ENCODE measurements at regions not wholly inside any gene's neighbourhood (a gene's known extent, or its start where the extent isn't known, plus 50 kb on each side); places are given as distances from the start of the nearest gene placed in this dataset.

GRCh38 chr15:66956672-66957430 is 108.6 kb upstream of the SMAD3 start:
- H3K9me3 Mint-ChIP-seq: no peaks in the 10 kb centered on the region
- no peak overlapping the region for H3K4me3 Mint-ChIP-seq
- no peaks in the 10 kb centered on the region for H3K36me3 Mint-ChIP-seq
- H3K27ac Mint-ChIP-seq: no peak overlapping the region
- peaks cover 28% of the 10 kb centered on the region for H3K27me3 Mint-ChIP-seq
- H3K4me1 Mint-ChIP-seq: peaks cover 35% of the 10 kb centered on the region
- ATAC-seq: no peak

- H3K27ac Mint-ChIP-seq: no peak overlapping the region
- no peaks in the 10 kb centered on the region for H3K36me3 Mint-ChIP-seq
- H3K9me3 Mint-ChIP-seq: no peaks in the 10 kb centered on the region
- no peak for ATAC-seq
- no peak overlapping the region for H3K4me3 Mint-ChIP-seq
- H3K4me1 Mint-ChIP-seq: peaks cover 29% of the 10 kb centered on the region
- peaks cover 25% of the 10 kb centered on the region for H3K27me3 Mint-ChIP-seq
Observed at GRCh38 chr15:66957431-66957720, 108.0 kb upstream of the SMAD3 start.

- ATAC-seq: no peak
- Mint-ChIP-seq H3K27ac (no peak overlapping the region), H3K36me3 (no peaks in the 10 kb centered on the region), H3K9me3 (no peaks in the 10 kb centered on the region), H3K4me3 (no peak overlapping the region), H3K4me1 (peaks cover 17% of the 10 kb centered on the region), H3K27me3 (peaks cover 8% of the 10 kb centered on the region)
Observed at GRCh38 chr15:66959066-66959465, 106.3 kb upstream of the SMAD3 start.

GRCh38 chr15:66959875-66960274 is 105.5 kb upstream of the SMAD3 start:
- no peaks in the 10 kb centered on the region for H3K9me3 Mint-ChIP-seq
- peaks cover 17% of the 10 kb centered on the region for H3K4me1 Mint-ChIP-seq
- H3K36me3 Mint-ChIP-seq: no peaks in the 10 kb centered on the region
- no peaks in the 10 kb centered on the region for H3K27me3 Mint-ChIP-seq
- H3K4me3 Mint-ChIP-seq: no peak overlapping the region
- H3K27ac Mint-ChIP-seq: no peak overlapping the region
- no peak for ATAC-seq

GRCh38 chr15:66960519-66960918 is 104.9 kb upstream of the SMAD3 start:
- Mint-ChIP-seq H3K9me3 (no peaks in the 10 kb centered on the region), H3K4me3 (no peak overlapping the region), H3K27ac (no peak overlapping the region), H3K27me3 (no peaks in the 10 kb centered on the region), H3K4me1 (peaks cover 17% of the 10 kb centered on the region), H3K36me3 (no peaks in the 10 kb centered on the region)
- no peak for ATAC-seq

GRCh38 chr15:66961407-66961884 is 104.0 kb upstream of the SMAD3 start:
- H3K9me3 Mint-ChIP-seq: no peaks in the 10 kb centered on the region
- H3K27ac Mint-ChIP-seq: no peak overlapping the region

GRCh38 chr15:66961901-66962300 is 103.5 kb upstream of the SMAD3 start:
- Mint-ChIP-seq H3K9me3 (no peaks in the 10 kb centered on the region), H3K27ac (no peak overlapping the region), H3K4me3 (no peak overlapping the region), H3K27me3 (no peaks in the 10 kb centered on the region), H3K4me1 (peaks cover 12% of the 10 kb centered on the region), H3K36me3 (no peaks in the 10 kb centered on the region)
- ATAC-seq: no peak

More at GRCh38 chr15:66961407-66961884, 104.0 kb upstream of the SMAD3 start:
- H3K27me3 Mint-ChIP-seq: no peaks in the 10 kb centered on the region
- no peak overlapping the region for H3K4me3 Mint-ChIP-seq
- H3K36me3 Mint-ChIP-seq: no peaks in the 10 kb centered on the region
- H3K4me1 Mint-ChIP-seq: peaks cover 12% of the 10 kb centered on the region
- ATAC-seq: no peak

GRCh38 chr15:66962522-66962921 is 102.9 kb upstream of the SMAD3 start:
- Mint-ChIP-seq H3K4me1 (peaks cover 8% of the 10 kb centered on the region), H3K27me3 (no peaks in the 10 kb centered on the region), H3K27ac (no peak overlapping the region), H3K9me3 (no peaks in the 10 kb centered on the region), H3K36me3 (no peaks in the 10 kb centered on the region), H3K4me3 (no peak overlapping the region)
- no peak for ATAC-seq

GRCh38 chr15:66963084-66963483 is 102.3 kb upstream of the SMAD3 start:
- ATAC-seq: no peak
- H3K4me1 Mint-ChIP-seq: peaks cover 6% of the 10 kb centered on the region
- no peaks in the 10 kb centered on the region for H3K36me3 Mint-ChIP-seq
- no peak overlapping the region for H3K27ac Mint-ChIP-seq
- H3K9me3 Mint-ChIP-seq: no peaks in the 10 kb centered on the region
- no peak overlapping the region for H3K4me3 Mint-ChIP-seq
- no peaks in the 10 kb centered on the region for H3K27me3 Mint-ChIP-seq

- peaks cover 6% of the 10 kb centered on the region for H3K4me1 Mint-ChIP-seq
- no peaks in the 10 kb centered on the region for H3K9me3 Mint-ChIP-seq
- no peaks in the 10 kb centered on the region for H3K36me3 Mint-ChIP-seq
- H3K27ac Mint-ChIP-seq: no peak overlapping the region
- no peak overlapping the region for H3K4me3 Mint-ChIP-seq
- ATAC-seq: no peak
- H3K27me3 Mint-ChIP-seq: no peaks in the 10 kb centered on the region
Observed at GRCh38 chr15:66963710-66964109, 101.7 kb upstream of the SMAD3 start.

GRCh38 chr15:66964111-66964738 is 101.2 kb upstream of the SMAD3 start:
- H3K4me3 Mint-ChIP-seq: no peak overlapping the region
- no peaks in the 10 kb centered on the region for H3K9me3 Mint-ChIP-seq
- H3K27me3 Mint-ChIP-seq: no peaks in the 10 kb centered on the region
- no peak for ATAC-seq
- H3K27ac Mint-ChIP-seq: no peak overlapping the region
- peaks cover 6% of the 10 kb centered on the region for H3K4me1 Mint-ChIP-seq
- H3K36me3 Mint-ChIP-seq: no peaks in the 10 kb centered on the region

- no peak overlapping the region for H3K27ac Mint-ChIP-seq
- ATAC-seq: no peak
- H3K4me3 Mint-ChIP-seq: no peak overlapping the region
- H3K36me3 Mint-ChIP-seq: no peaks in the 10 kb centered on the region
- no peaks in the 10 kb centered on the region for H3K9me3 Mint-ChIP-seq
- H3K4me1 Mint-ChIP-seq: peaks cover 4% of the 10 kb centered on the region
- H3K27me3 Mint-ChIP-seq: no peaks in the 10 kb centered on the region
Observed at GRCh38 chr15:66964791-66965190, 100.6 kb upstream of the SMAD3 start.

- ATAC-seq: no peak
- Mint-ChIP-seq H3K36me3 (no peaks in the 10 kb centered on the region), H3K27ac (no peak overlapping the region), H3K9me3 (no peaks in the 10 kb centered on the region), H3K27me3 (no peaks in the 10 kb centered on the region), H3K4me3 (no peak overlapping the region), H3K4me1 (no peaks in the 10 kb centered on the region)
Observed at GRCh38 chr15:66965201-66965900, 100.1 kb upstream of the SMAD3 start.

GRCh38 chr15:66966256-66966655 is 99.1 kb upstream of the SMAD3 start:
- Mint-ChIP-seq H3K4me3 (no peak overlapping the region), H3K27ac (no peak overlapping the region), H3K36me3 (no peaks in the 10 kb centered on the region), H3K9me3 (no peaks in the 10 kb centered on the region), H3K4me1 (no peaks in the 10 kb centered on the region), H3K27me3 (no peaks in the 10 kb centered on the region)
- ATAC-seq: no peak

- H3K27ac Mint-ChIP-seq: no peak overlapping the region
- no peaks in the 10 kb centered on the region for H3K27me3 Mint-ChIP-seq
- no peaks in the 10 kb centered on the region for H3K4me1 Mint-ChIP-seq
- no peaks in the 10 kb centered on the region for H3K9me3 Mint-ChIP-seq
- ATAC-seq: no peak
- no peak overlapping the region for H3K4me3 Mint-ChIP-seq
- no peaks in the 10 kb centered on the region for H3K36me3 Mint-ChIP-seq
Observed at GRCh38 chr15:66968806-66969596, 96.4 kb upstream of the SMAD3 start.

Measured in stimulated activated memory B cell treated with anti-CD40 and anti-IgM and Interleukin-4, amounts not matched to agents 10 μg/mL and 1 μg/mL and 100 μg/mL, for 72 hours (primary cell).